ENCODE measurements at regions not wholly inside any gene's neighbourhood (a gene's known extent, or its start where the extent isn't known, plus 50 kb on each side); places are given as distances from the start of the nearest gene placed in this dataset.

GRCh38 chr20:23164176-23164601 is 78.1 kb upstream of the CD93 start:
- TF ChIP-seq CTCF (IDR thresholded peaks at IDR 0.05), result no peak
- TF ChIP-seq POLR2AphosphoS5 (IDR thresholded peaks at IDR 0.05), result no peak
- TF ChIP-seq POLR2A (IDR thresholded peaks at IDR 0.05), result no peak
